Cardiac muscle cell (in vitro differentiated cells and primary cell): ENCODE measurements at regions not wholly inside any gene's neighbourhood (a gene's known extent, or its start where the extent isn't known, plus 50 kb on each side); places are given as distances from the start of the nearest gene placed in this dataset.

Experiments
- DNase-seq, 2 donors: peaks; one replicate each; pipeline versions ENCODE4 v3.0.0 to v3.0.0-alpha.2; 2010 to 2017; ENCODE audit warnings: low read depth in 1 of 2, low spot score in 1 of 2
- H3K27ac ChIP-seq: fragments of 200-600 bp; sonication (generic); 2 replicates; pipeline ENCODE4 v1.5.1; 2016
- H3K27me3 ChIP-seq: fragments of 200-600 bp; sonication (generic); 2 replicates; pipeline ENCODE4 v1.6.0; 2016; ENCODE audit warnings: control low read depth
- H3K36me3 ChIP-seq: fragments of 200-600 bp; sonication (generic); 2 replicates; pipeline ENCODE4 v1.5.1; 2016; ENCODE audit warnings: control low read depth
- H3K4me1 ChIP-seq: fragments of 200-600 bp; sonication (generic); 2 replicates; pipeline ENCODE4 v1.8.1; 2017; ENCODE audit warnings: low read depth, mild to moderate bottlenecking, mixed run types
- H3K4me3 ChIP-seq: fragments of 200-600 bp; sonication (generic); 2 replicates; pipeline ENCODE4 v1.5.1; 2016; ENCODE audit warnings: mild to moderate bottlenecking
- H3K9me3 ChIP-seq: fragments of 200-600 bp; sonication (generic); 2 replicates; pipeline ENCODE4 v1.5.1; 2017; ENCODE audit warnings: low read depth, mild to moderate bottlenecking, control low read depth
- CTCF ChIP-seq: IDR thresholded peaks from 2 replicates; pipeline ENCODE4 v1.5.1; 2012; ENCODE audit warnings: low read depth, mild to moderate bottlenecking, low read length

- H3K27me3 ChIP-seq = no peaks in the 10 kb centered on the region
- no peaks in the 10 kb centered on the region for H3K9me3 ChIP-seq
- H3K4me3 ChIP-seq = no peak overlapping the region
- no peak for TF ChIP-seq CTCF
- no peak for DNase-seq
- H3K27ac ChIP-seq = no peak overlapping the region
- no peaks in the 10 kb centered on the region for H3K4me1 ChIP-seq
- no peaks in the 10 kb centered on the region for H3K36me3 ChIP-seq
Observed at GRCh38 chr2:129345540-129345939, 633.9 kb upstream of the RAB6C start.

- DNase-seq = no peak
- Histone ChIP-seq H3K27ac (no peak overlapping the region), H3K4me1 (no peaks in the 10 kb centered on the region), H3K27me3 (no peaks in the 10 kb centered on the region), H3K36me3 (no peaks in the 10 kb centered on the region), H3K4me3 (no peak overlapping the region), H3K9me3 (no peaks in the 10 kb centered on the region)
- no peak for TF ChIP-seq CTCF
Observed at GRCh38 chr2:129347486-129348217, 631.8 kb upstream of the RAB6C start.

- Histone ChIP-seq H3K27ac (no peak overlapping the region), H3K36me3 (no peaks in the 10 kb centered on the region), H3K4me1 (no peaks in the 10 kb centered on the region), H3K4me3 (no peak overlapping the region), H3K9me3 (no peaks in the 10 kb centered on the region), H3K27me3 (no peaks in the 10 kb centered on the region)
- no peak for TF ChIP-seq CTCF
- no peak for DNase-seq
Observed at GRCh38 chr2:129354631-129355030, 624.8 kb upstream of the RAB6C start.

GRCh38 chr2:129361688-129362087 is 617.8 kb upstream of the RAB6C start:
- no peaks in the 10 kb centered on the region for H3K36me3 ChIP-seq
- TF ChIP-seq CTCF = no peak

GRCh38 chr2:129366263-129366662 is 613.2 kb upstream of the RAB6C start:
- Histone ChIP-seq H3K4me1 (no peaks in the 10 kb centered on the region), H3K27ac (no peak overlapping the region), H3K9me3 (no peaks in the 10 kb centered on the region), H3K36me3 (no peaks in the 10 kb centered on the region), H3K27me3 (no peaks in the 10 kb centered on the region), H3K4me3 (no peak overlapping the region)
- no peak for DNase-seq
- TF ChIP-seq CTCF = no peak

More at GRCh38 chr2:129361688-129362087, 617.8 kb upstream of the RAB6C start:
- no peak overlapping the region for H3K4me3 ChIP-seq
- H3K4me1 ChIP-seq = no peaks in the 10 kb centered on the region
- no peak overlapping the region for H3K27ac ChIP-seq
- no peak for DNase-seq
- no peaks in the 10 kb centered on the region for H3K27me3 ChIP-seq
- no peaks in the 10 kb centered on the region for H3K9me3 ChIP-seq

- DNase-seq = no peak
- Histone ChIP-seq H3K27me3 (no peaks in the 10 kb centered on the region), H3K36me3 (no peaks in the 10 kb centered on the region), H3K4me1 (no peaks in the 10 kb centered on the region), H3K4me3 (no peak overlapping the region), H3K27ac (no peak overlapping the region), H3K9me3 (no peaks in the 10 kb centered on the region)
- TF ChIP-seq CTCF = no peak
Observed at GRCh38 chr2:129367107-129367506, 612.4 kb upstream of the RAB6C start.
